ENCODE measurements at regions not wholly inside any gene's neighbourhood (a gene's known extent, or its start where the extent isn't known, plus 50 kb on each side); places are given as distances from the start of the nearest gene placed in this dataset.
"Not testable (repeated sequence)": the region's sequence is repeated elsewhere in the genome, so short reads cannot be mapped to it uniquely, and the experiment has no call there.

- no peak for TF ChIP-seq ZNF274 (IDR thresholded peaks at IDR 0.05; ENCODE audit: low read depth, low read length)
- H3K4me3 ChIP-seq (ENCODE audit: low read length) = no peak overlapping the region
These were observed 64.1 kb upstream of the MMS22L start for GRCh38 chr6:97347111-97347510.

GRCh38 chr6:97361286-97361685 lies 78.3 kb upstream of the MMS22L start:
- no peak overlapping the region for H3K4me3 ChIP-seq (ENCODE audit: low read length)
- TF ChIP-seq ZNF274 (IDR thresholded peaks at IDR 0.05; ENCODE audit: low read depth, low read length) = no peak

GRCh38 chr6:97364327-97364726 lies 81.3 kb upstream of the MMS22L start:
- no peak overlapping the region for H3K4me3 ChIP-seq (ENCODE audit: low read length)
- no peak for TF ChIP-seq ZNF274 (IDR thresholded peaks at IDR 0.05; ENCODE audit: low read depth, low read length)

GRCh38 chr6:97382071-97382470 lies 99.1 kb upstream of the MMS22L start:
- not testable (repeated sequence) for H3K4me3 ChIP-seq (ENCODE audit: low read length)

GRCh38 chr6:97392735-97393134 lies 109.7 kb upstream of the MMS22L start:
- no peak for TF ChIP-seq ZNF274 (IDR thresholded peaks at IDR 0.05; ENCODE audit: low read depth, low read length)

GRCh38 chr6:97394160-97394748 lies 111.2 kb upstream of the MMS22L start:
- H3K4me3 ChIP-seq (ENCODE audit: low read length) = no peak overlapping the region
- no peak for TF ChIP-seq ZNF274 (IDR thresholded peaks at IDR 0.05; ENCODE audit: low read depth, low read length)

More at GRCh38 chr6:97392735-97393134, 109.7 kb upstream of the MMS22L start:
- H3K4me3 ChIP-seq (ENCODE audit: low read length) = no peak overlapping the region

GRCh38 chr6:97396880-97397279 lies 113.9 kb upstream of the MMS22L start:
- TF ChIP-seq ZNF274 (IDR thresholded peaks at IDR 0.05; ENCODE audit: low read depth, low read length) = no peak
- H3K4me3 ChIP-seq (ENCODE audit: low read length) = no peak overlapping the region

GRCh38 chr6:97399208-97399607 lies 116.2 kb upstream of the MMS22L start:
- TF ChIP-seq ZNF274 (IDR thresholded peaks at IDR 0.05; ENCODE audit: low read depth, low read length) = no peak
- no peak overlapping the region for H3K4me3 ChIP-seq (ENCODE audit: low read length)

GRCh38 chr6:97401533-97401932 lies 118.5 kb upstream of the MMS22L start:
- no peak for TF ChIP-seq ZNF274 (IDR thresholded peaks at IDR 0.05; ENCODE audit: low read depth, low read length)
- no peak overlapping the region for H3K4me3 ChIP-seq (ENCODE audit: low read length)

- no peak for TF ChIP-seq ZNF274 (IDR thresholded peaks at IDR 0.05; ENCODE audit: low read depth, low read length)
- no peak overlapping the region for H3K4me3 ChIP-seq (ENCODE audit: low read length)
These were observed 122.9 kb upstream of the MMS22L start for GRCh38 chr6:97405818-97406409.

GRCh38 chr6:97406633-97407032 lies 123.6 kb upstream of the MMS22L start:
- no peak overlapping the region for H3K4me3 ChIP-seq (ENCODE audit: low read length)
- TF ChIP-seq ZNF274 (IDR thresholded peaks at IDR 0.05; ENCODE audit: low read depth, low read length) = no peak

- H3K4me3 ChIP-seq (ENCODE audit: low read length) = no peak overlapping the region
- TF ChIP-seq ZNF274 (IDR thresholded peaks at IDR 0.05; ENCODE audit: low read depth, low read length) = no peak
These were observed 128.6 kb upstream of the MMS22L start for GRCh38 chr6:97411610-97412009.

- TF ChIP-seq ZNF274 (IDR thresholded peaks at IDR 0.05; ENCODE audit: low read depth, low read length) = no peak
- H3K4me3 ChIP-seq (ENCODE audit: low read length) = no peak overlapping the region
These were observed 129.5 kb upstream of the MMS22L start for GRCh38 chr6:97412511-97412910.

GRCh38 chr6:97422171-97422570 lies 139.2 kb upstream of the MMS22L start:
- no peak overlapping the region for H3K4me3 ChIP-seq (ENCODE audit: low read length)
- no peak for TF ChIP-seq ZNF274 (IDR thresholded peaks at IDR 0.05; ENCODE audit: low read depth, low read length)

GRCh38 chr6:97423190-97423589 lies 140.2 kb upstream of the MMS22L start:
- no peak overlapping the region for H3K4me3 ChIP-seq (ENCODE audit: low read length)
- no peak for TF ChIP-seq ZNF274 (IDR thresholded peaks at IDR 0.05; ENCODE audit: low read depth, low read length)

GRCh38 chr6:97427648-97428047 lies 144.6 kb upstream of the MMS22L start:
- no peak overlapping the region for H3K4me3 ChIP-seq (ENCODE audit: low read length)
- no peak for TF ChIP-seq ZNF274 (IDR thresholded peaks at IDR 0.05; ENCODE audit: low read depth, low read length)

Data from GM08714 (cell line).